Stimulated activated CD4-positive, alpha-beta T cell treated with anti-CD3 and anti-CD28 coated beads, Interleukin-15, amount 100 ng/mL, for 1 hour (primary cell): ENCODE measurements at regions not wholly inside any gene's neighbourhood (a gene's known extent, or its start where the extent isn't known, plus 50 kb on each side); places are given as distances from the start of the nearest gene placed in this dataset.

Experiments used
- DNase-seq, 2 donors: peaks; one replicate each; pipeline ENCODE4 v3.0.0-alpha.2; 2020; ENCODE audit warnings: low read depth in 1 of 2, low spot score in 1 of 2

GRCh38 chr10:118181021-118181420 lies 134.3 kb upstream of the RAB11FIP2 start:
- DNase-seq: no peak

- DNase-seq: no peak
Measured at GRCh38 chr10:118175148-118175547, 128.4 kb upstream of the RAB11FIP2 start.

GRCh38 chr10:118173296-118173695 lies 126.6 kb upstream of the RAB11FIP2 start:
- DNase-seq: no peak

GRCh38 chr10:118171861-118172260 lies 125.1 kb upstream of the RAB11FIP2 start:
- no peak for DNase-seq

GRCh38 chr10:118167056-118167700 lies 120.4 kb upstream of the RAB11FIP2 start:
- DNase-seq: no peak

GRCh38 chr10:118163217-118163616 lies 116.5 kb upstream of the RAB11FIP2 start:
- DNase-seq: no peak

- DNase-seq: no peak
Measured at GRCh38 chr10:118161461-118162246, 114.9 kb upstream of the RAB11FIP2 start.

GRCh38 chr10:118153287-118153686 lies 106.5 kb upstream of the RAB11FIP2 start:
- no peak for DNase-seq

- no peak for DNase-seq
Measured at GRCh38 chr10:118151461-118151860, 104.7 kb upstream of the RAB11FIP2 start.

- no peak for DNase-seq
Measured at GRCh38 chr10:118148247-118148646, 101.5 kb upstream of the RAB11FIP2 start.

GRCh38 chr10:118145256-118145655 lies 98.5 kb upstream of the RAB11FIP2 start:
- DNase-seq: no peak

- DNase-seq: no peak
Measured at GRCh38 chr10:118141471-118141870, 94.7 kb upstream of the RAB11FIP2 start.

GRCh38 chr10:118139321-118139720 lies 92.6 kb upstream of the RAB11FIP2 start:
- no peak for DNase-seq

GRCh38 chr10:118128675-118129074 lies 81.9 kb upstream of the RAB11FIP2 start:
- DNase-seq: no peak

GRCh38 chr10:118118716-118119115 lies 72.0 kb upstream of the RAB11FIP2 start:
- DNase-seq: no peak

- DNase-seq: no peak
Measured at GRCh38 chr10:118116715-118117449, 70.1 kb upstream of the RAB11FIP2 start.

- no peak for DNase-seq
Measured at GRCh38 chr10:118116362-118116714, 69.6 kb upstream of the RAB11FIP2 start.

- no peak for DNase-seq
Measured at GRCh38 chr10:118115701-118116100, 69.0 kb upstream of the RAB11FIP2 start.

- no peak for DNase-seq
Measured at GRCh38 chr10:118114992-118115391, 68.3 kb upstream of the RAB11FIP2 start.

- no peak for DNase-seq
Measured at GRCh38 chr10:118112543-118113125, 65.9 kb upstream of the RAB11FIP2 start.

- no peak for DNase-seq
Measured at GRCh38 chr10:118110750-118111149, 64.0 kb upstream of the RAB11FIP2 start.
